ENCODE measurements at regions not wholly inside any gene's neighbourhood (a gene's known extent, or its start where the extent isn't known, plus 50 kb on each side); places are given as distances from the start of the nearest gene placed in this dataset.

- Histone ChIP-seq H3K27me3 (replicated peaks; ENCODE audit: insufficient read depth) (no peaks in the 10 kb centered on the region), H3K4me1 (ENCODE audit: control insufficient read depth in 1 of 2, low read depth in 2 of 2) (no peaks in the 10 kb centered on the region), H3K9me3 (no peaks in the 10 kb centered on the region), H3K4me3 (no peak overlapping the region), H3K36me3 (no peaks in the 10 kb centered on the region), H3K27ac (no peak overlapping the region)
- no peak for TF ChIP-seq CTCF (IDR thresholded peaks at IDR 0.05)
- ATAC-seq (ENCODE audit: insufficient number of reproducible peaks, low FRiP score, low read depth), result no peak
- no peak for DNase-seq (ENCODE audit: low spot score)
Measured at GRCh38 chr16:63061319-63061718, 1025.1 kb upstream of the CDH8 start.

- Histone ChIP-seq H3K27me3 (replicated peaks; ENCODE audit: insufficient read depth) (no peaks in the 10 kb centered on the region), H3K4me1 (ENCODE audit: control insufficient read depth in 1 of 2, low read depth in 2 of 2) (no peaks in the 10 kb centered on the region), H3K4me3 (no peak overlapping the region), H3K36me3 (no peaks in the 10 kb centered on the region), H3K27ac (no peak overlapping the region), H3K9me3 (no peaks in the 10 kb centered on the region)
- ATAC-seq (ENCODE audit: insufficient number of reproducible peaks, low FRiP score, low read depth) (no peak), DNase-seq (ENCODE audit: low spot score) (no peak)
- TF ChIP-seq CTCF (IDR thresholded peaks at IDR 0.05), result no peak
Measured at GRCh38 chr16:63059676-63060075, 1023.4 kb upstream of the CDH8 start.

GRCh38 chr16:63057341-63057740 is 1021.1 kb upstream of the CDH8 start:
- Histone ChIP-seq H3K4me1 (ENCODE audit: control insufficient read depth in 1 of 2, low read depth in 2 of 2) (no peaks in the 10 kb centered on the region), H3K36me3 (no peaks in the 10 kb centered on the region), H3K27ac (no peak overlapping the region), H3K9me3 (no peaks in the 10 kb centered on the region), H3K27me3 (replicated peaks; ENCODE audit: insufficient read depth) (no peaks in the 10 kb centered on the region), H3K4me3 (no peak overlapping the region)
- no peak for ATAC-seq (ENCODE audit: insufficient number of reproducible peaks, low FRiP score, low read depth)
- TF ChIP-seq CTCF (IDR thresholded peaks at IDR 0.05), result no peak
- no peak for DNase-seq (ENCODE audit: low spot score)

- no peak for DNase-seq (ENCODE audit: low spot score)
- Histone ChIP-seq H3K9me3 (no peaks in the 10 kb centered on the region), H3K36me3 (no peaks in the 10 kb centered on the region), H3K4me1 (ENCODE audit: control insufficient read depth in 1 of 2, low read depth in 2 of 2) (no peaks in the 10 kb centered on the region), H3K27me3 (replicated peaks; ENCODE audit: insufficient read depth) (no peaks in the 10 kb centered on the region), H3K27ac (no peak overlapping the region), H3K4me3 (no peak overlapping the region)
- ATAC-seq (ENCODE audit: insufficient number of reproducible peaks, low FRiP score, low read depth), result no peak
- no peak for TF ChIP-seq CTCF (IDR thresholded peaks at IDR 0.05)
Measured at GRCh38 chr16:63050391-63050790, 1014.2 kb upstream of the CDH8 start.

GRCh38 chr16:63038397-63039106 is 1002.3 kb upstream of the CDH8 start:
- TF ChIP-seq CTCF (IDR thresholded peaks at IDR 0.05), result no peak
- Histone ChIP-seq H3K27me3 (replicated peaks; ENCODE audit: insufficient read depth) (no peaks in the 10 kb centered on the region), H3K9me3 (no peaks in the 10 kb centered on the region), H3K4me1 (ENCODE audit: control insufficient read depth in 1 of 2, low read depth in 2 of 2) (no peaks in the 10 kb centered on the region), H3K4me3 (no peak overlapping the region), H3K36me3 (no peaks in the 10 kb centered on the region), H3K27ac (no peak overlapping the region)
- DNase-seq (ENCODE audit: low spot score) (no peak), ATAC-seq (ENCODE audit: insufficient number of reproducible peaks, low FRiP score, low read depth) (no peak)
